Brain microvascular endothelial cell (primary cell): ENCODE measurements at regions not wholly inside any gene's neighbourhood (a gene's known extent, or its start where the extent isn't known, plus 50 kb on each side); places are given as distances from the start of the nearest gene placed in this dataset.

Source experiments
- DNase-seq: peaks from one replicate; pipeline ENCODE4 v3.0.0-alpha.2; 2020
- H3K27ac ChIP-seq: fragments of 250-450 bp; sonication (Bioruptor Pico); 2 replicates; pipeline ENCODE4 v1.5.1; 2020; ENCODE audit warnings: mild to moderate bottlenecking, moderate library complexity
- H3K27me3 ChIP-seq: fragments of 250-450 bp; sonication (Bioruptor Pico); replicated peaks from 2 replicates; pipeline ENCODE4 v1.5.1; 2020; ENCODE audit warnings: mild to moderate bottlenecking
- H3K36me3 ChIP-seq: fragments of 250-450 bp; sonication (Bioruptor Pico); replicated peaks from 2 replicates; pipeline ENCODE4 v1.5.1; 2020; ENCODE audit warnings: mild to moderate bottlenecking
- H3K4me3 ChIP-seq: 2 replicates; pipeline ENCODE4 v1.5.1; 2011; ENCODE audit warnings: low read depth, mild to moderate bottlenecking, control low read depth, low read length, moderate library complexity
- CTCF ChIP-seq: IDR thresholded peaks from 2 replicates; pipeline ENCODE4 v1.5.1; 2011; ENCODE audit warnings: low read depth, mild to moderate bottlenecking, moderate library complexity, low read length, control low read depth, inconsistent platforms; ENCODE audit errors: missing control alignments
- in situ Hi-C: cut with HindIII; loops from 2 replicates; pipeline ENCODE4 v1.10.0; 2017; ENCODE audit warnings: low sequenced_read_pairs, low pct_ligation_motif_present

- no peak for TF ChIP-seq CTCF
- Histone ChIP-seq H3K27me3 (no peaks in the 10 kb centered on the region), H3K27ac (no peak overlapping the region), H3K36me3 (no peaks in the 10 kb centered on the region), H3K4me3 (no peak overlapping the region)
- no peak for DNase-seq
- in situ Hi-C loops: no loop called here
Observed at GRCh38 chr6:169944415-169944814, 193.0 kb downstream of the ERMARD start.

- TF ChIP-seq CTCF: no peak
- DNase-seq: no peak
- in situ Hi-C loops: no loop called here
- H3K27ac ChIP-seq: no peak overlapping the region
- H3K4me3 ChIP-seq: no peak overlapping the region
- no peaks in the 10 kb centered on the region for H3K36me3 ChIP-seq
- no peaks in the 10 kb centered on the region for H3K27me3 ChIP-seq
Observed at GRCh38 chr6:169944061-169944337, 192.6 kb downstream of the ERMARD start.

GRCh38 chr6:169943241-169944060 lies 192.0 kb downstream of the ERMARD start:
- H3K4me3 ChIP-seq: no peak overlapping the region
- H3K27ac ChIP-seq: no peak overlapping the region
- no peak for DNase-seq
- no peaks in the 10 kb centered on the region for H3K36me3 ChIP-seq
- no peak for TF ChIP-seq CTCF
- no peaks in the 10 kb centered on the region for H3K27me3 ChIP-seq
- in situ Hi-C loops: no loop called here

- no peak overlapping the region for H3K4me3 ChIP-seq
- no peak for DNase-seq
- no peaks in the 10 kb centered on the region for H3K36me3 ChIP-seq
- no peak overlapping the region for H3K27ac ChIP-seq
- no peaks in the 10 kb centered on the region for H3K27me3 ChIP-seq
- no peak for TF ChIP-seq CTCF
- in situ Hi-C loops: no loop called here
Observed at GRCh38 chr6:169942173-169942572, 190.8 kb downstream of the ERMARD start.

GRCh38 chr6:169940481-169941271 lies 189.3 kb downstream of the ERMARD start:
- no peaks in the 10 kb centered on the region for H3K36me3 ChIP-seq
- no peak overlapping the region for H3K27ac ChIP-seq
- in situ Hi-C loops: no loop called here
- H3K27me3 ChIP-seq: no peaks in the 10 kb centered on the region
- no peak for DNase-seq
- no peak overlapping the region for H3K4me3 ChIP-seq
- no peak for TF ChIP-seq CTCF
